ENCODE measurements at regions not wholly inside any gene's neighbourhood (a gene's known extent, or its start where the extent isn't known, plus 50 kb on each side); places are given as distances from the start of the nearest gene placed in this dataset.
"Not testable (repeated sequence)": the region's sequence is repeated elsewhere in the genome, so short reads cannot be mapped to it uniquely, and the experiment has no call there.

GRCh38 chr9:102185371-102185770, 446.9 kb upstream of the GRIN3A start:
- FAIRE-seq (no peak), DNase-seq (ENCODE audit: insufficient read length, low spot score) (no peak)
- TF ChIP-seq PAX5 (IDR thresholded peaks at IDR 0.05; ENCODE audit: insufficient read depth, low read length, severe bottlenecking) (no peak), POLR2A (IDR thresholded peaks at IDR 0.05; ENCODE audit: low read depth, low read length) (no peak)

- DNase-seq (ENCODE audit: insufficient read length, low spot score) (no peak), FAIRE-seq (no peak)
- TF ChIP-seq TAF1 (IDR thresholded peaks at IDR 0.05; ENCODE audit: low read depth, low read length) (no peak), SPI1 (IDR thresholded peaks at IDR 0.05; ENCODE audit: low read depth, low read length) (no peak), POLR2AphosphoS5 (IDR thresholded peaks at IDR 0.05; ENCODE audit: low read depth, low read length) (no peak), POLR2A (IDR thresholded peaks at IDR 0.05; ENCODE audit: low read depth, low read length) (no peak), POU2F2 (IDR thresholded peaks at IDR 0.05; ENCODE audit: low read depth, low read length) (no peak), PAX5 (IDR thresholded peaks at IDR 0.05; ENCODE audit: insufficient read depth, low read length, severe bottlenecking) (no peak)
Observed at GRCh38 chr9:102178811-102179210, 440.4 kb upstream of the GRIN3A start.

DNA sequence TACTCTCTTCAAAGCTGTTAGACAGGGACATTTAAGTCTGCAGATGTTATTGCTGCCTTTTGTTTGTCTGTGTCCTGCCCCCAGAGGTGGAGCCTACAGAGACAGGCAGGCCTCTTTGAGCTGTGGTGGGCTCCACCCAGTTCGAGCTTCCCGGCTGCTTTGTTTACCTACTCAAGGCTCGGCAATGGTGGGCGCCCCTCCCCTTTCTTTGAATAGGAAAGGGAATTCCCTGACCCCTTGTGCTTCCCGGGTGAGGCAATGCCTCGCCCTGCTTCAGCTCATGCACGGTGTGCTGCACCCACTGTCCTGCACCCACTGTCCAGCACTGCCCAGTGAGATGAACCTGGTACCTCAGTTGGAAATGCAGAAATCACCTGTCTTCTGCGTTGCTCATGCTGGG, 435.8 kb upstream of the GRIN3A start:
- DNase-seq (ENCODE audit: insufficient read length, low spot score); FAIRE-seq: not testable (repeated sequence)

DNA sequence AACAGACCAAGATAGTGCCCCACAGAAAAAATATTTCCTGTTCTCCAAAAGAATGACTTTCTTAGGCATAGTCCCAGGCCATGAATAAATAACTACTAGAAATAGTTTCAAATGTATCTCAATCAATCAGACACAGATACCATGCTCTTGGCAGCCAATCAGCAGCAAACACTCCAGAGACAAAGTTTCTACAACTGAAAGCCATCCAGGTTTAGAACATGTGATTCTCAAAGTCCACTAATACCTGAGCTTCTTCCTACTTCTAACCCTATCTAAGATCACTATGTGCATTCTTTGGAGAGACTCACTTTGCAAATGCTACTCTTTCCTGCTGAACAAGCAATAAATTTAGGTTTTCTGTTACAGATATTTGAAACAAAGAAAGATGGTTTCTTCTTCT, 425.8 kb upstream of the GRIN3A start:
- no peak for DNase-seq (ENCODE audit: insufficient read length, low spot score)
- no peak for TF ChIP-seq POU2F2 (IDR thresholded peaks at IDR 0.05; ENCODE audit: low read depth, low read length)
- no peak for TF ChIP-seq TAF1 (IDR thresholded peaks at IDR 0.05; ENCODE audit: low read depth, low read length)
- no peak for TF ChIP-seq SPI1 (IDR thresholded peaks at IDR 0.05; ENCODE audit: low read depth, low read length)
- TF ChIP-seq PAX5 (IDR thresholded peaks at IDR 0.05; ENCODE audit: insufficient read depth, low read length, severe bottlenecking), result no peak
- TF ChIP-seq POLR2A (IDR thresholded peaks at IDR 0.05; ENCODE audit: low read depth, low read length), result no peak
- TF ChIP-seq POLR2AphosphoS5 (IDR thresholded peaks at IDR 0.05; ENCODE audit: low read depth, low read length), result no peak
- FAIRE-seq, result no peak

- not testable (repeated sequence) for DNase-seq (ENCODE audit: insufficient read length, low spot score); FAIRE-seq
Observed at GRCh38 chr9:102153081-102153480, 414.6 kb upstream of the GRIN3A start.

DNA sequence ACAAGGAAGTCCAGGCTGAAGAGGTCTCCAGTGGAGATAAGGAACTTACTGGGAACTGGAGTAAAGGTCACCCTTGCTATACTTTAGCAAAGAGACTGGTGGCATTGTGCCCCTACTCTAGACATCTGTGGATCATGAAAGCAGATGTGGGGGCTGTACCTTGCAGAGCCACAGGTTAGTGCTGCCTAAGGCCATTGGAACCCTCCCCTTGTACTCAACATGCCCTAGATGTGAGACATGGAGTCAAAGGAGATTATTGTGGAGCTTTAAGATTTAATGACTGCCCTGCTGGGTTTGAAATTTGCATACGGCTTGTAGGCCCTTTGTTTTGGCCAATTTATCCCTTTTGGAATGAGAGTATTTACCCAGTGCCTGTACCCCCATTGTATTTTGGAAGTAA, 397.3 kb upstream of the GRIN3A start:
- no peak for FAIRE-seq

GRCh38 chr9:102124465-102124864, 386.0 kb upstream of the GRIN3A start:
- DNase-seq (ENCODE audit: insufficient read length, low spot score), result no peak
- no peak for FAIRE-seq
- TF ChIP-seq PAX5 (IDR thresholded peaks at IDR 0.05; ENCODE audit: insufficient read depth, low read length, severe bottlenecking) (no peak), POLR2AphosphoS5 (IDR thresholded peaks at IDR 0.05; ENCODE audit: low read depth, low read length) (no peak), SPI1 (IDR thresholded peaks at IDR 0.05; ENCODE audit: low read depth, low read length) (no peak), TAF1 (IDR thresholded peaks at IDR 0.05; ENCODE audit: low read depth, low read length) (no peak), POLR2A (IDR thresholded peaks at IDR 0.05; ENCODE audit: low read depth, low read length) (no peak)

More for the DNA sequence above, 397.3 kb upstream of the GRIN3A start:
- TF ChIP-seq POLR2AphosphoS5 (IDR thresholded peaks at IDR 0.05; ENCODE audit: low read depth, low read length), result no peak
- TF ChIP-seq POU2F2 (IDR thresholded peaks at IDR 0.05; ENCODE audit: low read depth, low read length), result no peak
- TF ChIP-seq PAX5 (IDR thresholded peaks at IDR 0.05; ENCODE audit: insufficient read depth, low read length, severe bottlenecking), result no peak
- TF ChIP-seq SPI1 (IDR thresholded peaks at IDR 0.05; ENCODE audit: low read depth, low read length), result no peak
- no peak for TF ChIP-seq POLR2A (IDR thresholded peaks at IDR 0.05; ENCODE audit: low read depth, low read length)
- no peak for TF ChIP-seq TAF1 (IDR thresholded peaks at IDR 0.05; ENCODE audit: low read depth, low read length)
- DNase-seq (ENCODE audit: insufficient read length, low spot score), result no peak

- no peak for FAIRE-seq
- TF ChIP-seq POLR2AphosphoS5 (IDR thresholded peaks at IDR 0.05; ENCODE audit: low read depth, low read length), result no peak
- no peak for TF ChIP-seq POU2F2 (IDR thresholded peaks at IDR 0.05; ENCODE audit: low read depth, low read length)
- no peak for TF ChIP-seq SPI1 (IDR thresholded peaks at IDR 0.05; ENCODE audit: low read depth, low read length)
- TF ChIP-seq PAX5 (IDR thresholded peaks at IDR 0.05; ENCODE audit: insufficient read depth, low read length, severe bottlenecking), result no peak
- no peak for TF ChIP-seq TAF1 (IDR thresholded peaks at IDR 0.05; ENCODE audit: low read depth, low read length)
- no peak for TF ChIP-seq POLR2A (IDR thresholded peaks at IDR 0.05; ENCODE audit: low read depth, low read length)
- DNase-seq (ENCODE audit: insufficient read length, low spot score), result no peak
Observed at GRCh38 chr9:102114557-102114956, 376.1 kb upstream of the GRIN3A start.

DNA sequence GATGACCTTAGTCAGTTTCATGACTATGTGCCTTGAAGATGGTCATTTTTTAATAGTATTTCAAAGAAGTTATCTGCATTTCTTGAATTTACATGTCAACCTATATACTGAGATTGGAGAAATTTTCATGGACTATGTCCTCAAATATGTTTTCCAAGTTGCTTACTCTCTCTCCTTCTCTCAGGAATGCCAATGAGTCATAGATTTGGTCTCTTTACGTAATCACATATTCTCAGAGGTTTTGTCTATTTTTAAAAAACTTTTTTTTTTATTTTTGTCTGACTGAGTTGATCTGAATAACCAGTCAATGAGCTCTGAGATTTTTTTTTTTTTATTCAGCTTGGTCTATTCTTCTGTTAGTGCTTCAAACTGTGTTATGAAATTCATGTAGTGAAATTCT, 374.7 kb upstream of the GRIN3A start:
- FAIRE-seq (no peak), DNase-seq (ENCODE audit: insufficient read length, low spot score) (no peak)
- TF ChIP-seq TAF1 (IDR thresholded peaks at IDR 0.05; ENCODE audit: low read depth, low read length), result no peak
- no peak for TF ChIP-seq POLR2A (IDR thresholded peaks at IDR 0.05; ENCODE audit: low read depth, low read length)
- TF ChIP-seq POU2F2 (IDR thresholded peaks at IDR 0.05; ENCODE audit: low read depth, low read length), result no peak
- TF ChIP-seq PAX5 (IDR thresholded peaks at IDR 0.05; ENCODE audit: insufficient read depth, low read length, severe bottlenecking), result no peak
- TF ChIP-seq SPI1 (IDR thresholded peaks at IDR 0.05; ENCODE audit: low read depth, low read length), result no peak
- no peak for TF ChIP-seq POLR2AphosphoS5 (IDR thresholded peaks at IDR 0.05; ENCODE audit: low read depth, low read length)

- no peak for FAIRE-seq
- TF ChIP-seq POU2F2 (IDR thresholded peaks at IDR 0.05; ENCODE audit: low read depth, low read length) (no peak), TAF1 (IDR thresholded peaks at IDR 0.05; ENCODE audit: low read depth, low read length) (no peak), SPI1 (IDR thresholded peaks at IDR 0.05; ENCODE audit: low read depth, low read length) (no peak), PAX5 (IDR thresholded peaks at IDR 0.05; ENCODE audit: insufficient read depth, low read length, severe bottlenecking) (no peak), POLR2A (IDR thresholded peaks at IDR 0.05; ENCODE audit: low read depth, low read length) (no peak), POLR2AphosphoS5 (IDR thresholded peaks at IDR 0.05; ENCODE audit: low read depth, low read length) (no peak)
Observed at GRCh38 chr9:102106439-102106838, 368.0 kb upstream of the GRIN3A start.

DNA sequence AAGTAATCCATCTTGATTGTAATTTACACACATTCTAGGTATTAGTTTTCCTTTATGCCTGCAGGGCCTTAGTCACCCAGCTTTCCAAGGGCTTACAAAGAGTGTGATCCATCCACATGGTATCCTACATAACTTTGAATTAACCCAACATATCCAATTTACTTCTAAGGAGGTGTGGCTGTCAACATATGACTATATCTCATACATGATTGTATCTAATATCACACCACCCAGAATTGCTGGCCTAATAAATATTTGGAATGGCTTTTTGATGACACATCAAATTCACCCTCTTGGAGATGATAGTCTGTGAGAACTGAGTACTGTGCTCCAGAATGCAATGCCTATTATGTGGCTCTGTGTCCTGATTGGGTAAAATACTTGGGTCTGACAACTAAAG, 363.3 kb upstream of the GRIN3A start:
- DNase-seq (ENCODE audit: insufficient read length, low spot score) (no peak), FAIRE-seq (no peak)
- no peak for TF ChIP-seq POU2F2 (IDR thresholded peaks at IDR 0.05; ENCODE audit: low read depth, low read length)
- TF ChIP-seq TAF1 (IDR thresholded peaks at IDR 0.05; ENCODE audit: low read depth, low read length), result no peak
- TF ChIP-seq SPI1 (IDR thresholded peaks at IDR 0.05; ENCODE audit: low read depth, low read length), result no peak
- no peak for TF ChIP-seq PAX5 (IDR thresholded peaks at IDR 0.05; ENCODE audit: insufficient read depth, low read length, severe bottlenecking)
- TF ChIP-seq POLR2A (IDR thresholded peaks at IDR 0.05; ENCODE audit: low read depth, low read length), result no peak

More at GRCh38 chr9:102106439-102106838, 368.0 kb upstream of the GRIN3A start:
- no peak for DNase-seq (ENCODE audit: insufficient read length, low spot score)

Measured in GM12891 (cell line).